GM10266 (cell line): ENCODE measurements at regions not wholly inside any gene's neighbourhood (a gene's known extent, or its start where the extent isn't known, plus 50 kb on each side); places are given as distances from the start of the nearest gene placed in this dataset.

ENCODE experiments used
- DNase-seq: peaks from one replicate; pipeline ENCODE4 v3.0.0; 2012; ENCODE audit errors: extremely low spot score
- CTCF ChIP-seq: IDR thresholded peaks from 2 replicates; pipeline ENCODE4 v1.5.1; 2012; ENCODE audit warnings: mild to moderate bottlenecking, low read depth; ENCODE audit not compliant: control insufficient read depth, insufficient read depth; ENCODE audit errors: missing control alignments

- TF ChIP-seq CTCF = no peak
- no peak for DNase-seq
Measured at GRCh38 chr9:28341913-28342312, 768.6 kb upstream of the C9orf72 start.

GRCh38 chr9:28342815-28343338 is 769.6 kb upstream of the C9orf72 start:
- no peak for TF ChIP-seq CTCF
- no peak for DNase-seq

GRCh38 chr9:28363151-28363562 is 789.9 kb upstream of the C9orf72 start:
- no peak for DNase-seq
- no peak for TF ChIP-seq CTCF

- DNase-seq = no peak
- no peak for TF ChIP-seq CTCF
Measured at GRCh38 chr9:28365020-28365640, 791.8 kb upstream of the C9orf72 start.

- TF ChIP-seq CTCF = no peak
- DNase-seq = no peak
Measured at GRCh38 chr9:28365728-28366127, 792.4 kb upstream of the C9orf72 start.

- DNase-seq = no peak
- TF ChIP-seq CTCF = no peak
Measured at GRCh38 chr9:28378231-28378630, 805.0 kb upstream of the C9orf72 start.

- no peak for DNase-seq
- TF ChIP-seq CTCF = no peak
Measured at GRCh38 chr9:28379082-28379481, 805.8 kb upstream of the C9orf72 start.
